Panc1 (cell line): ENCODE measurements at regions not wholly inside any gene's neighbourhood (a gene's known extent, or its start where the extent isn't known, plus 50 kb on each side); places are given as distances from the start of the nearest gene placed in this dataset.
A peak's percentile ranks its signal among the peaks of the same experiment; 100 is the strongest.

Source experiments
- ATAC-seq: fragments of 200-7000 bp; cut with Tn5 transposase; 2 replicates; pipeline ENCODE4 v1.9.1; 2020; ENCODE audit warnings: mild to moderate bottlenecking, moderate library complexity
- BruUV-seq: library from RNA; stranded (reverse); fragments of 400-500 nt; replicated peaks from 2 replicates; lab custom pipeline; 2021; lab: Mats Ljungman, UMichigan
- CTCF ChIA-PET: fragments of 300-600 bp; sonication (Branson Sonifier 250); formaldehyde crosslinking; loops from one replicate; lab custom pipeline; 2022; ENCODE audit warnings: antibody characterized with exemption; lab: Charles Lee
- POLR2A ChIA-PET: fragments of 300-600 bp; sonication (Branson Sonifier 250); formaldehyde crosslinking; loops from one replicate; lab custom pipeline; 2022; ENCODE audit warnings: antibody characterized with exemption; lab: Charles Lee
- DNase-seq: peaks from one replicate; pipeline ENCODE4 v3.0.0-alpha.2; 2010; ENCODE audit warnings: low read depth, low spot score
- H3K27ac ChIP-seq: 2 replicates; pipeline ENCODE4 v1.5.1; 2011; ENCODE audit warnings: mild to moderate bottlenecking, low read length, inconsistent platforms
- H3K27me3 ChIP-seq: fragments of 200-500 bp; sonication (Bioruptor generic); 2 replicates; pipeline ENCODE4 v1.6.0; 2014; ENCODE audit warnings: low read length, inconsistent platforms; ENCODE audit not compliant: control insufficient read depth, insufficient read depth
- H3K36me3 ChIP-seq: fragments of 200-500 bp; sonication (Bioruptor generic); 2 replicates; pipeline ENCODE4 v1.5.1; 2014; ENCODE audit warnings: inconsistent platforms, mild to moderate bottlenecking, low read length, moderate library complexity; ENCODE audit not compliant: control insufficient read depth, insufficient read depth
- H3K4me1 ChIP-seq: 2 replicates; pipeline ENCODE4 v1.5.1; 2011; ENCODE audit warnings: inconsistent platforms, mild to moderate bottlenecking, low read length, moderate library complexity; ENCODE audit not compliant: control insufficient read depth, insufficient read depth
- H3K4me3 ChIP-seq, 2 experiments: 2 replicates each; pipeline ENCODE4 v1.5.1; 2011 to 2012; ENCODE audit warnings: low read depth in 2 of 2, low read length in 2 of 2, mild to moderate bottlenecking in 2 of 2, inconsistent platforms in 1 of 2, moderate library complexity in 1 of 2
- H3K9me3 ChIP-seq: fragments of 200-500 bp; sonication (Bioruptor generic); 2 replicates; pipeline ENCODE4 v1.5.1; 2014; ENCODE audit warnings: low read depth, mild to moderate bottlenecking, inconsistent platforms, low read length, moderate library complexity; ENCODE audit not compliant: control insufficient read depth, insufficient read depth
- CTCF ChIP-seq: fragments of 450-650 bp; IDR thresholded peaks from 2 replicates; pipeline ENCODE4 v1.5.1; 2017; ENCODE audit warnings: mild to moderate bottlenecking
- POLR2AphosphoS5 ChIP-seq: IDR thresholded peaks from 2 replicates; pipeline ENCODE4 v1.6.1; 2012; ENCODE audit warnings: mild to moderate bottlenecking, low read depth, low read length, moderate library complexity
- REST ChIP-seq, 2 experiments: IDR thresholded peaks; 2 replicates each; pipeline ENCODE4 v1.6.1; 2011 to 2012; ENCODE audit warnings: low read depth in 2 of 2, control low read depth in 1 of 2, low read length in 1 of 2, mild to moderate bottlenecking in 1 of 2, moderate library complexity in 1 of 2; ENCODE audit not compliant: insufficient read depth in 1 of 2
- SIN3A ChIP-seq: IDR thresholded peaks from 2 replicates; pipeline ENCODE4 v1.6.1; 2012; ENCODE audit warnings: low read depth, mild to moderate bottlenecking, low read length, moderate library complexity, borderline replicate concordance; ENCODE audit not compliant: insufficient read depth
- TCF7L2 ChIP-seq: IDR thresholded peaks from 2 replicates; pipeline ENCODE4 v1.6.1; 2011; ENCODE audit warnings: mild to moderate bottlenecking, low read depth, low read length, inconsistent platforms
- in situ Hi-C: cut with HindIII; loops from 2 replicates; pipeline ENCODE4 v1.10.0; 2016; ENCODE audit warnings: low sequenced_read_pairs, low pct_unique_long_range_greater_than_20kb
- intact Hi-C: fragments of 100-400 bp; cut with micrococcal nuclease; formaldehyde crosslinking; loops from one replicate; pipeline ENCODE4 v1.10.0; 2022; ENCODE audit not compliant: unreplicated experiment

DNA sequence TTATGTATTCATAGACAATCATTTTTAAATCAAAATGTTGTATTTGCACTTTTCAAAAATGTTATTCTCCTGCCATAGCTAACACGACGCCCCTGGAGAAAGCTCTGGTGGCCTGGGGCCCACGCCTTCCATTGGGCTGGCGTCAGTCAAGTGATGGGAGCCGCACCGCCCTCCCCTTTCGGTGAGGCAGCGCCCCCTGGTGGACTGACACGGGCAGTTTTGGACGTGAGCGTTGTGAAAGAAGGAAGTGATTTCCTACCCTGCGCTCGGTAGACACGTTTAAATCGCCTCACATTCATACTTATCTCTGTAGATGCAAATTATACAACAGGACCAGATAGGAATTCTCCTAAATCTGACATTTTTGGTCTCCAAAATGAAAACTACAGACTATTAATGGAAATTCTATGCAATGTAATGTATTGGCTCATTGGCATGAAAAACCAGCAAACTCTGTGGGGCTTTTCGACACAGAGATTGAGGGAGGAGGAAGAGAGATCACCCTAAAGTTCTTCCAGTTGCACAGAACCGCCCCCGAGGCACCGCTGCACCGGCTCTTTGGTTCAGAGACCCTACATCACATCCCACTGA lies 326.2 kb upstream of the SOX11 start:
- DNase-seq, result peak; percentile 12
- no peak overlapping the region for H3K27ac ChIP-seq
- H3K4me3 ChIP-seq, result no peak overlapping the region
- BruUV-seq, result no TSS peak
- POLR2A ChIA-PET, result no interaction called here
- in situ Hi-C loops (no loop called here), intact Hi-C loops (loop anchor here (1.0 to 10.0 kb wide), 2 partner anchors 351 to 1407 kb away; no protein-coding TSS in a partner anchor)
- H3K4me1 ChIP-seq, result no peaks in the 10 kb centered on the region
- no peaks in the 10 kb centered on the region for H3K9me3 ChIP-seq
- no peaks in the 10 kb centered on the region for H3K27me3 ChIP-seq
- ATAC-seq, result peak; percentile 76; the same call in 1 of the 2 replicates
- H3K36me3 ChIP-seq, result no peaks in the 10 kb centered on the region
- CTCF ChIA-PET, result no interaction called here
- TF ChIP-seq TCF7L2 (no peak), CTCF (peak; percentile 84), POLR2AphosphoS5 (no peak)

- no TSS peak for BruUV-seq
- ChIA-PET POLR2A (no interaction called here), CTCF (no interaction called here)
- no peaks in the 10 kb centered on the region for H3K36me3 ChIP-seq
- H3K9me3 ChIP-seq, result no peaks in the 10 kb centered on the region
- H3K27me3 ChIP-seq, result no peaks in the 10 kb centered on the region
- H3K4me3 ChIP-seq, result no peak overlapping the region
- ATAC-seq (no peak), DNase-seq (no peak)
- TF ChIP-seq TCF7L2 (no peak), REST (IDR thresholded peaks at IDR 0.05; ENCODE audit: insufficient read depth in 1 of 2, low read depth in 2 of 2, low read length in 1 of 2) (no peak), CTCF (no peak), POLR2AphosphoS5 (no peak), SIN3A (no peak)
- in situ Hi-C loops, result no loop called here
- H3K27ac ChIP-seq, result no peak overlapping the region
- H3K4me1 ChIP-seq, result no peaks in the 10 kb centered on the region
- intact Hi-C loops, result loop anchor here (10.0 kb wide), 1 partner anchor 353 kb away; no protein-coding TSS in a partner anchor
Observed at GRCh38 chr2:5367321-5367720, 324.9 kb upstream of the SOX11 start.
